SK-N-MC (cell line): ENCODE measurements at regions not wholly inside any gene's neighbourhood (a gene's known extent, or its start where the extent isn't known, plus 50 kb on each side); places are given as distances from the start of the nearest gene placed in this dataset.

Experiments
- EZH2 ChIP-seq: fragments of 200-600 bp; sonication (generic); IDR thresholded peaks from one replicate; pipeline ENCODE4 v1.6.1; 2017; ENCODE audit warnings: antibody characterized with exemption
- POLR2AphosphoS5 ChIP-seq: IDR thresholded peaks from 2 replicates; pipeline ENCODE4 v1.6.1; 2012; ENCODE audit warnings: mild to moderate bottlenecking, low read depth, low read length, borderline replicate concordance

DNA sequence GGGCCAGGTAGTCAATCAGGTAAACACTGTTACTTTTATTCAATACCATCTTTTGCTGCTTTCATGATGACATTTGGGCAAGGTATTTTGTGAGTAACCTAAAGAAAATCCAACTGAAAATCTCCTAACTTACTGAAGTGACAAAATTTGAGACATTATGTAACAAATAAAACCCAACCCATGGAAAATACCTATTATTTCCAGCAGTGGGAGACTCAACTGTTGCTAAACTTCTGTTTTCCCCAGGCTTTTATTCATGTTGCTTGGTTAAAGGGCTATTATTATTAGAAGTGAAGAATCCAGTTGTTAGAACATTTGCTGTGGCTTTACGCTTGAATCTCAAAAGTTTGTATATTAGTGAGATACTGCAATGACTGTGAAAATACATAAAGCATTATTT lies 215.9 kb downstream of the MDFIC start:
- TF ChIP-seq POLR2AphosphoS5 (no peak), EZH2 (no peak)
